Right atrium auricular region (tissue), 2 donors: ENCODE measurements at regions not wholly inside any gene's neighbourhood (a gene's known extent, or its start where the extent isn't known, plus 50 kb on each side); places are given as distances from the start of the nearest gene placed in this dataset.

ENCODE experiments used
- DNase-seq: peaks from one replicate; pipeline ENCODE4 v3.0.0-alpha.2; 2019; ENCODE audit warnings: low spot score
- H3K27ac ChIP-seq, 2 donors: fragments of 200-600 bp; sonication (generic); 1 replicate in 1 of 2; 2 replicates in 1 of 2; pipeline ENCODE4 v1.5.1; 2016 to 2019
- H3K27me3 ChIP-seq, 2 donors: fragments of 200-600 bp; sonication (generic); one replicate each; pipeline versions ENCODE4 v1.5.1 to v1.6.0; 2017 to 2019
- H3K36me3 ChIP-seq: fragments of 200-600 bp; sonication (generic); one replicate; pipeline ENCODE4 v1.5.1; 2016
- H3K4me1 ChIP-seq, 2 donors: fragments of 200-600 bp; sonication (generic); one replicate each; pipeline versions ENCODE4 v1.5.1 to v1.6.0; 2017 to 2019
- H3K4me3 ChIP-seq, 2 donors: fragments of 200-600 bp; sonication (generic); 1 replicate in 1 of 2; 2 replicates in 1 of 2; pipeline ENCODE4 v1.5.1; 2017 to 2019; ENCODE audit warnings: mild to moderate bottlenecking in 1 of 2, moderate library complexity in 1 of 2
- H3K9me3 ChIP-seq, 2 donors: fragments of 200-600 bp; sonication (generic); one replicate each; pipeline ENCODE4 v1.5.1; 2019
- CTCF ChIP-seq, 2 donors: fragments of 200-600 bp; sonication (generic); IDR thresholded peaks; one replicate each; pipeline ENCODE4 v1.5.1; 2019; ENCODE audit warnings: antibody characterized with exemption in 2 of 2

DNA sequence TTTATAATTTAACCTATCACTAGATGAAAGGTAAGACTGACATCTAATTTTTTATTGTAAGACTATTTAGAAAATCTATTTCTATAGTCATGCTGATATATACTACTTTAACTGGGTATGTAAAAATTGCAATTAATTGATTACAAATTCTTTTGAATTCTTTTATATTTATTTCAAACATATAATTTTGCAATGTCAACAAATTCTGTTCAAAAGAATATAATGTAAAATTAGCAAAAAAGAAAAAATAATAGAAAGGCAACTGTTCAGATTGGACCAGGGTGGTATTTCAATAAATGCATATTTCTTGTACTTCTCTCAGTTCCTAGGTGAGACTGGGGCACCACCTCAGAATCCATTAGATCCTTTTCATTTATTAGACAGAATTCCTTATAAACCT is 1053.5 kb upstream of the FBXO33 start:
- no peak for TF ChIP-seq CTCF (IDR thresholded peaks at IDR 0.05)
- H3K9me3 ChIP-seq = no peaks in the 10 kb centered on the region
- H3K27ac ChIP-seq = no peak overlapping the region
- H3K27me3 ChIP-seq = no peaks in the 10 kb centered on the region
- no peaks in the 10 kb centered on the region for H3K4me1 ChIP-seq
- no peaks in the 10 kb centered on the region for H3K36me3 ChIP-seq
- no peak overlapping the region for H3K4me3 ChIP-seq
- DNase-seq = no peak

DNA sequence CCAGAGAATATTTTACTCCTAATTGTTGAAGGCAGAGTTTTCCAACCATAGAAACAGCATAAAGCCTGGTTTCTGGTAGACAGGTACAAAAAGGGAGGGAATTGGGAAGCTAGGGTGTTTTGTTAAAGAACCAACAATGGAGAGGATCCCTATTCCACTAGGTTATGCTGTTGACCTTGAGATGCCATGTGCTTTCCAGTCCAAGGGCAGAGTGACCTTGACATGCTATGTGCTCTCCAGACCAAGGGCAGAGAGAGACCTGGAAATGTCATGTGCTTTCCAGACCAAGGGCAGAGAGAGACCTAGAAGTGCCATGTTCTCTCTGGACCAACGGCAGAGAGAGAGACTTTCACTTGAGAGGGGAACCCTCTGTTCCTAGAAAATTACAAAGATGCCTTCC is 1043.8 kb upstream of the FBXO33 start:
- Histone ChIP-seq H3K36me3 (no peaks in the 10 kb centered on the region), H3K27ac (no peak overlapping the region), H3K4me1 (no peaks in the 10 kb centered on the region), H3K4me3 (no peak overlapping the region), H3K27me3 (no peaks in the 10 kb centered on the region), H3K9me3 (peaks cover 0 to 20% of the 10 kb centered on the region in 2 donors)
- TF ChIP-seq CTCF (IDR thresholded peaks at IDR 0.05) = no peak
- DNase-seq = no peak

DNA sequence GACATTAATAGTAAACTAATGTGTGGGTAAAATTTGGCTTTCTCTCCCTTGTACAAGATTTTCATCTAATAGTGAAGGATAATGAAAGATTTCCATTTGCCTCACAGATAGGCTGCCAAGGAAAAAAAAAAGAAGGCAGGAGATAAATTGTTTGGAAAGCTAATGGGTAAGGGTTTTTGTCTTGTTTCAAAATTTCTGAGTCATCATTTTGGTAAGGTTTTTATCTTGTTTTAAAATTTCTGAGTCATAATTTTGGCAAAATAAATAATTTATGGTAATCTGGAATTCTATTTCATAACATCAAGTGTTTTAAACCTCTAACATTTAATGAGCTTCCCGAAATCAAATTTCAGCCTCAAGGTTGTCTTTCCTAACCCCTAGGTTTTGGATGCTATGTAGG is 1035.7 kb upstream of the FBXO33 start:
- Histone ChIP-seq H3K4me3 (no peak overlapping the region), H3K27me3 (no peaks in the 10 kb centered on the region), H3K4me1 (no peaks in the 10 kb centered on the region), H3K9me3 (peaks cover 0 to 5% of the 10 kb centered on the region in 2 donors), H3K36me3 (no peaks in the 10 kb centered on the region), H3K27ac (no peak overlapping the region)
- DNase-seq = no peak
- TF ChIP-seq CTCF (IDR thresholded peaks at IDR 0.05) = no peak

- no peak for DNase-seq
- Histone ChIP-seq H3K27ac (no peak overlapping the region), H3K4me3 (no peak overlapping the region), H3K27me3 (no peaks in the 10 kb centered on the region), H3K36me3 (no peaks in the 10 kb centered on the region), H3K4me1 (no peaks in the 10 kb centered on the region), H3K9me3 (peaks cover 0 to 5% of the 10 kb centered on the region in 2 donors)
- TF ChIP-seq CTCF (IDR thresholded peaks at IDR 0.05) = no peak
Observed at GRCh38 chr14:40464531-40464930, 1032.3 kb upstream of the FBXO33 start.

DNA sequence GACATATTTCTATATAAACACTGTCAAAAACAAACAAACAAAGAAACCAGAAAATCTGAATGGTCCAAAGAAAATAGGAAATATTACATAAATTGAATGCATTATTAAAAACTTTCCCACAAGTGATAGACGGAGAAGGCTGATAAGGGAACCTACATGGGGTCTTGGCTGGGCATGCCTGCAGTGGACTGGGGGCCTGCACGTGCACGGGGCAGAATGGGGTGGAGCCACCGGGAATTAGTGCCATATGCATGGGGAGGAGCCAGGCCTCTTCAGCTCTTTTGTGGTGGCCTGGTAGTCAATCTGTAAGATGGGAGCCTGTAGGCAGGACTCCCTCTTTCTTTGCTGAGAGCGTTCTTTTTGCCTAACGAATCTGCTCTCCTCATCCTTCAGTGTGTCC is 1031.7 kb upstream of the FBXO33 start:
- Histone ChIP-seq H3K4me1 (no peaks in the 10 kb centered on the region), H3K27ac (no peak overlapping the region), H3K4me3 (no peak overlapping the region), H3K27me3 (no peaks in the 10 kb centered on the region), H3K9me3 (peaks cover 0 to 5% of the 10 kb centered on the region in 2 donors), H3K36me3 (no peaks in the 10 kb centered on the region)
- TF ChIP-seq CTCF (IDR thresholded peaks at IDR 0.05) = no peak
- no peak for DNase-seq

DNA sequence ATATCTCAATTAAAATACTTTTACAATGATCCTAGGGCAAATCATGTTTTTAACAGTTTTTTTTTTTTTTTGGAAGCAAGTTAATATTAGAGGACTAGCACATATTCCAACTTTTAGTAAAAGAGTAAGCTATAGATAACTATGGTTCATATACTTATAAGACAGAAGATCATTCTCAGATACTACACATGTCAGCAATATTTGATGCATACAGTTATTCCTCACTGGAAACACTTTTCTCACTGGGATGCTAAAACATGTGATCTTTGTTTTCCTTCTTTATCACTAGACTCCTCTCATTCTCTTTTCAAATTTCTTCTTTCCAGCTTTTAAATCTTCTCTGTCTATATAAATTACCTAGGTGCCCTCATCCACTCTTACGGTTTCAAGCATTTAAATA is 1020.4 kb upstream of the FBXO33 start:
- no peaks in the 10 kb centered on the region for H3K4me1 ChIP-seq
- no peak overlapping the region for H3K4me3 ChIP-seq

More for the DNA sequence above, 1020.4 kb upstream of the FBXO33 start:
- no peak overlapping the region for H3K27ac ChIP-seq
- no peaks in the 10 kb centered on the region for H3K36me3 ChIP-seq
- H3K9me3 ChIP-seq = no peaks in the 10 kb centered on the region
- DNase-seq = no peak
- TF ChIP-seq CTCF (IDR thresholded peaks at IDR 0.05) = no peak
- no peaks in the 10 kb centered on the region for H3K27me3 ChIP-seq
